ENCODE measurements at regions not wholly inside any gene's neighbourhood (a gene's known extent, or its start where the extent isn't known, plus 50 kb on each side); places are given as distances from the start of the nearest gene placed in this dataset.

GRCh38 chr14:58717211-58717610, 79.4 kb downstream of the DACT1 start:
- no peak overlapping the region for H2AFZ ChIP-seq (ENCODE audit: low read length)
- no peaks in the 10 kb centered on the region for H3K79me2 ChIP-seq (ENCODE audit: insufficient read depth, low read length)
- H3F3A ChIP-seq (ENCODE audit: insufficient read depth, low read length), result no peaks in the 10 kb centered on the region

GRCh38 chr14:58717813-58718212, 80.1 kb downstream of the DACT1 start:
- Histone ChIP-seq H3F3A (ENCODE audit: insufficient read depth, low read length) (no peaks in the 10 kb centered on the region), H3K9me3 (ENCODE audit: low read length) (no peaks in the 10 kb centered on the region), H3K27ac (ENCODE audit: low read depth, low read length, poor library complexity, severe bottlenecking) (no peak overlapping the region), H3K27me3 (ENCODE audit: insufficient read depth, low read length) (no peaks in the 10 kb centered on the region), H3K4me1 (ENCODE audit: insufficient read depth, low read length, severe bottlenecking) (no peaks in the 10 kb centered on the region), H3K9me2 (ENCODE audit: low read depth, low read length) (no peaks in the 10 kb centered on the region), H2AFZ (ENCODE audit: low read length) (no peak overlapping the region), H3K79me2 (ENCODE audit: insufficient read depth, low read length) (no peaks in the 10 kb centered on the region), H3K36me3 (ENCODE audit: insufficient read depth, low read length) (no peaks in the 10 kb centered on the region), H4K20me1 (ENCODE audit: insufficient read depth, low read length) (no peaks in the 10 kb centered on the region), H3K4me3 (ENCODE audit: low read depth, low read length, poor library complexity, severe bottlenecking) (no peak overlapping the region), H3K4me2 (ENCODE audit: low read length) (no peak overlapping the region), H3K9ac (ENCODE audit: low read length) (no peak overlapping the region)
- TF ChIP-seq CTCF (IDR thresholded peaks at IDR 0.05; ENCODE audit: low read length) (no peak), EZH2 (IDR thresholded peaks at IDR 0.05; ENCODE audit: borderline replicate concordance, low read length) (no peak)

More at GRCh38 chr14:58717211-58717610, 79.4 kb downstream of the DACT1 start:
- Histone ChIP-seq H3K9ac (ENCODE audit: low read length) (no peak overlapping the region), H3K36me3 (ENCODE audit: insufficient read depth, low read length) (no peaks in the 10 kb centered on the region), H3K27me3 (ENCODE audit: insufficient read depth, low read length) (no peaks in the 10 kb centered on the region), H4K20me1 (ENCODE audit: insufficient read depth, low read length) (no peaks in the 10 kb centered on the region), H3K27ac (ENCODE audit: low read depth, low read length, poor library complexity, severe bottlenecking) (no peak overlapping the region), H3K4me1 (ENCODE audit: insufficient read depth, low read length, severe bottlenecking) (no peaks in the 10 kb centered on the region), H3K4me3 (ENCODE audit: low read depth, low read length, poor library complexity, severe bottlenecking) (no peak overlapping the region), H3K9me3 (ENCODE audit: low read length) (no peaks in the 10 kb centered on the region), H3K9me2 (ENCODE audit: low read depth, low read length) (no peaks in the 10 kb centered on the region), H3K4me2 (ENCODE audit: low read length) (no peak overlapping the region)
- no peak for TF ChIP-seq EZH2 (IDR thresholded peaks at IDR 0.05; ENCODE audit: borderline replicate concordance, low read length)
- no peak for TF ChIP-seq CTCF (IDR thresholded peaks at IDR 0.05; ENCODE audit: low read length)

GRCh38 chr14:58718226-58719205, 80.8 kb downstream of the DACT1 start:
- Histone ChIP-seq H3K4me3 (ENCODE audit: low read depth, low read length, poor library complexity, severe bottlenecking) (no peak overlapping the region), H3K79me2 (ENCODE audit: insufficient read depth, low read length) (no peaks in the 10 kb centered on the region), H3K27me3 (ENCODE audit: insufficient read depth, low read length) (no peaks in the 10 kb centered on the region), H3K27ac (ENCODE audit: low read depth, low read length, poor library complexity, severe bottlenecking) (no peak overlapping the region), H4K20me1 (ENCODE audit: insufficient read depth, low read length) (no peaks in the 10 kb centered on the region), H3F3A (ENCODE audit: insufficient read depth, low read length) (no peaks in the 10 kb centered on the region), H3K4me2 (ENCODE audit: low read length) (no peak overlapping the region), H3K9me3 (ENCODE audit: low read length) (no peaks in the 10 kb centered on the region), H3K36me3 (ENCODE audit: insufficient read depth, low read length) (no peaks in the 10 kb centered on the region), H2AFZ (ENCODE audit: low read length) (no peak overlapping the region), H3K9ac (ENCODE audit: low read length) (no peak overlapping the region), H3K4me1 (ENCODE audit: insufficient read depth, low read length, severe bottlenecking) (no peaks in the 10 kb centered on the region), H3K9me2 (ENCODE audit: low read depth, low read length) (no peaks in the 10 kb centered on the region)
- TF ChIP-seq EZH2 (IDR thresholded peaks at IDR 0.05; ENCODE audit: borderline replicate concordance, low read length) (no peak), CTCF (IDR thresholded peaks at IDR 0.05; ENCODE audit: low read length) (no peak)

All from OCI-LY1 (cell line).